ENCODE measurements at regions not wholly inside any gene's neighbourhood (a gene's known extent, or its start where the extent isn't known, plus 50 kb on each side); places are given as distances from the start of the nearest gene placed in this dataset.

- TF ChIP-seq KDM1A (IDR thresholded peaks at IDR 0.05; ENCODE audit: borderline replicate concordance) (no peak), EGR1 (IDR thresholded peaks at IDR 0.05; ENCODE audit: borderline replicate concordance in 1 of 2, low read depth in 2 of 2, low read length in 2 of 2) (no peak), MEF2B (IDR thresholded peaks at IDR 0.05; ENCODE audit: partially characterized antibody, poor library complexity, severe bottlenecking) (no peak), KAT2A (conservative IDR thresholded peaks at IDR 0.05; ENCODE audit: control insufficient read depth, low read depth, low read length) (no peak), BMI1 (IDR thresholded peaks at IDR 0.05; ENCODE audit: borderline replicate concordance) (no peak), NRF1 (conservative IDR thresholded peaks at IDR 0.05; ENCODE audit: low read depth, low read length) (no peak), CHD2 (IDR thresholded peaks at IDR 0.05; ENCODE audit: borderline replicate concordance, low read depth, low read length) (no peak), ZBTB40 (IDR thresholded peaks at IDR 0.05; ENCODE audit: borderline replicate concordance) (no peak), PML (IDR thresholded peaks at IDR 0.05; ENCODE audit: low read length) (no peak), NFIC (IDR thresholded peaks at IDR 0.05; ENCODE audit: low read depth, low read length) (no peak), ZBED1 (IDR thresholded peaks at IDR 0.05; ENCODE audit: borderline replicate concordance) (no peak), ZBTB33 (IDR thresholded peaks at IDR 0.05) (no peak), RBBP5 (conservative IDR thresholded peaks at IDR 0.05) (no peak)
These were observed 185.7 kb upstream of the BTG1 start (continued) for GRCh38 chr12:92331383-92331782.

All from GM12878 (cell line).